IgD-negative memory B cell (primary cell): ENCODE measurements at regions not wholly inside any gene's neighbourhood (a gene's known extent, or its start where the extent isn't known, plus 50 kb on each side); places are given as distances from the start of the nearest gene placed in this dataset.
"Not testable (repeated sequence)": the region's sequence is repeated elsewhere in the genome, so short reads cannot be mapped to it uniquely, and the experiment has no call there.

Source experiments
- H3K27ac Mint-ChIP-seq, 3 donors: one replicate each; pipeline ENCODE4 v1.8.0; 2020 to 2022; ENCODE audit warnings: mild to moderate bottlenecking in 3 of 3, mixed read lengths in 3 of 3, moderate library complexity in 1 of 3
- H3K27me3 Mint-ChIP-seq: one replicate; pipeline ENCODE4 v1.8.0; 2021; ENCODE audit warnings: mixed read lengths
- H3K36me3 Mint-ChIP-seq: one replicate; pipeline ENCODE4 v1.8.0; 2020; ENCODE audit warnings: mild to moderate bottlenecking, mixed read lengths
- H3K4me1 Mint-ChIP-seq, 3 donors: one replicate each; pipeline ENCODE4 v1.8.0; 2020 to 2022; ENCODE audit warnings: mixed read lengths in 3 of 3, mild to moderate bottlenecking in 1 of 3
- H3K4me3 Mint-ChIP-seq, 4 donors: one replicate each; pipeline ENCODE4 v1.8.0; 2020 to 2022; ENCODE audit warnings: mild to moderate bottlenecking in 4 of 4, mixed read lengths in 4 of 4, moderate library complexity in 3 of 4
- H3K9me3 Mint-ChIP-seq, 3 donors: one replicate each; pipeline ENCODE4 v1.8.0; 2020 to 2021; ENCODE audit warnings: mixed read lengths in 3 of 3, mild to moderate bottlenecking in 1 of 3

- H3K27ac Mint-ChIP-seq, result no peak overlapping the region
- no peaks in the 10 kb centered on the region for H3K27me3 Mint-ChIP-seq
- peaks cover 0 to 8% (median 0%) of the 10 kb centered on the region in 3 donors for H3K9me3 Mint-ChIP-seq
- no peaks in the 10 kb centered on the region for H3K4me1 Mint-ChIP-seq
- H3K36me3 Mint-ChIP-seq, result no peaks in the 10 kb centered on the region
- H3K4me3 Mint-ChIP-seq, result no peak overlapping the region
Observed at GRCh38 chr13:62779161-62779560, 1363.5 kb upstream of the PCDH20 start.

- no peaks in the 10 kb centered on the region for H3K27me3 Mint-ChIP-seq
- no peaks in the 10 kb centered on the region for H3K36me3 Mint-ChIP-seq
- H3K9me3 Mint-ChIP-seq, result peaks cover 0 to 8% (median 4%) of the 10 kb centered on the region in 3 donors
- H3K4me1 Mint-ChIP-seq, result no peaks in the 10 kb centered on the region
- H3K27ac Mint-ChIP-seq, result no peak overlapping the region
- no peak overlapping the region for H3K4me3 Mint-ChIP-seq
Observed at GRCh38 chr13:62767473-62767872, 1351.8 kb upstream of the PCDH20 start.

GRCh38 chr13:62760724-62761123, 1345.1 kb upstream of the PCDH20 start:
- no peak overlapping the region for H3K4me3 Mint-ChIP-seq
- H3K27ac Mint-ChIP-seq, result no peak overlapping the region
- no peaks in the 10 kb centered on the region for H3K4me1 Mint-ChIP-seq
- no peaks in the 10 kb centered on the region for H3K27me3 Mint-ChIP-seq
- H3K9me3 Mint-ChIP-seq, result peaks cover 3 to 11% (median 7%) of the 10 kb centered on the region in 3 donors
- H3K36me3 Mint-ChIP-seq, result no peaks in the 10 kb centered on the region

- Mint-ChIP-seq H3K4me1 (no peaks in the 10 kb centered on the region), H3K9me3 (peaks cover 2 to 4% (median 2%) of the 10 kb centered on the region in 3 donors), H3K4me3 (no peak overlapping the region), H3K27ac (no peak overlapping the region), H3K36me3 (no peaks in the 10 kb centered on the region), H3K27me3 (no peaks in the 10 kb centered on the region)
Observed at GRCh38 chr13:62747629-62748028, 1332.0 kb upstream of the PCDH20 start.

- H3K27ac Mint-ChIP-seq, result no peak overlapping the region
- H3K4me3 Mint-ChIP-seq, result no peak overlapping the region
- peaks cover 2 to 4% (median 2%) of the 10 kb centered on the region in 3 donors for H3K9me3 Mint-ChIP-seq
- H3K4me1 Mint-ChIP-seq, result no peaks in the 10 kb centered on the region
- H3K36me3 Mint-ChIP-seq, result no peaks in the 10 kb centered on the region
- H3K27me3 Mint-ChIP-seq, result no peaks in the 10 kb centered on the region
Observed at GRCh38 chr13:62747152-62747551, 1331.5 kb upstream of the PCDH20 start.

GRCh38 chr13:62729746-62730145, 1314.1 kb upstream of the PCDH20 start:
- not testable (repeated sequence) for H3K4me1 Mint-ChIP-seq, H3K27me3 Mint-ChIP-seq, H3K36me3 Mint-ChIP-seq, H3K27ac Mint-ChIP-seq, H3K4me3 Mint-ChIP-seq
- peaks cover 4 to 11% (median 7%) of the 10 kb centered on the region in 3 donors for H3K9me3 Mint-ChIP-seq

GRCh38 chr13:62721893-62722292, 1306.2 kb upstream of the PCDH20 start:
- Mint-ChIP-seq H3K27ac (no peak overlapping the region), H3K36me3 (no peaks in the 10 kb centered on the region)

GRCh38 chr13:62711948-62712347, 1296.3 kb upstream of the PCDH20 start:
- H3K4me3 Mint-ChIP-seq, H3K27ac Mint-ChIP-seq, H3K9me3 Mint-ChIP-seq, H3K36me3 Mint-ChIP-seq, H3K27me3 Mint-ChIP-seq, H3K4me1 Mint-ChIP-seq: not testable (repeated sequence)

More at GRCh38 chr13:62721893-62722292, 1306.2 kb upstream of the PCDH20 start:
- Mint-ChIP-seq H3K9me3 (peaks cover 0 to 10% (median 1%) of the 10 kb centered on the region in 3 donors), H3K27me3 (no peaks in the 10 kb centered on the region), H3K4me1 (no peaks in the 10 kb centered on the region), H3K4me3 (no peak overlapping the region)

GRCh38 chr13:62710787-62711186, 1295.1 kb upstream of the PCDH20 start:
- no peak overlapping the region for H3K4me3 Mint-ChIP-seq
- no peak overlapping the region for H3K27ac Mint-ChIP-seq
- no peaks in the 10 kb centered on the region for H3K27me3 Mint-ChIP-seq

GRCh38 chr13:62706048-62706447, 1290.4 kb upstream of the PCDH20 start:
- H3K4me1 Mint-ChIP-seq, result no peaks in the 10 kb centered on the region
- no peaks in the 10 kb centered on the region for H3K36me3 Mint-ChIP-seq
- H3K4me3 Mint-ChIP-seq, result no peak overlapping the region
- H3K27me3 Mint-ChIP-seq, result no peaks in the 10 kb centered on the region
- no peak overlapping the region for H3K27ac Mint-ChIP-seq
- H3K9me3 Mint-ChIP-seq, result peaks cover 0 to 11% (median 0%) of the 10 kb centered on the region in 3 donors

More at GRCh38 chr13:62710787-62711186, 1295.1 kb upstream of the PCDH20 start:
- no peaks in the 10 kb centered on the region for H3K4me1 Mint-ChIP-seq
- H3K36me3 Mint-ChIP-seq, result no peaks in the 10 kb centered on the region
- peaks cover 2 to 10% (median 5%) of the 10 kb centered on the region in 3 donors for H3K9me3 Mint-ChIP-seq

GRCh38 chr13:62704875-62705274, 1289.2 kb upstream of the PCDH20 start:
- H3K27ac Mint-ChIP-seq, result no peak overlapping the region
- no peaks in the 10 kb centered on the region for H3K4me1 Mint-ChIP-seq
- H3K4me3 Mint-ChIP-seq, result no peak overlapping the region
- H3K27me3 Mint-ChIP-seq, result no peaks in the 10 kb centered on the region
- H3K36me3 Mint-ChIP-seq, result no peaks in the 10 kb centered on the region
- peaks cover 0 to 11% (median 0%) of the 10 kb centered on the region in 3 donors for H3K9me3 Mint-ChIP-seq

GRCh38 chr13:62702502-62702901, 1286.9 kb upstream of the PCDH20 start:
- no peaks in the 10 kb centered on the region for H3K4me1 Mint-ChIP-seq
- peaks cover 0 to 6% (median 0%) of the 10 kb centered on the region in 3 donors for H3K9me3 Mint-ChIP-seq
- H3K27me3 Mint-ChIP-seq, result no peaks in the 10 kb centered on the region
- H3K36me3 Mint-ChIP-seq, result no peaks in the 10 kb centered on the region
- no peak overlapping the region for H3K27ac Mint-ChIP-seq
- no peak overlapping the region for H3K4me3 Mint-ChIP-seq

- Mint-ChIP-seq H3K36me3 (no peaks in the 10 kb centered on the region), H3K27me3 (no peaks in the 10 kb centered on the region), H3K27ac (no peak overlapping the region), H3K4me1 (no peaks in the 10 kb centered on the region), H3K4me3 (no peak overlapping the region), H3K9me3 (peaks cover 0 to 6% (median 2%) of the 10 kb centered on the region in 3 donors)
Observed at GRCh38 chr13:62697701-62698100, 1282.1 kb upstream of the PCDH20 start.

GRCh38 chr13:62696490-62696889, 1280.8 kb upstream of the PCDH20 start:
- H3K27ac Mint-ChIP-seq, result no peak overlapping the region
- peaks cover 0 to 6% (median 2%) of the 10 kb centered on the region in 3 donors for H3K9me3 Mint-ChIP-seq
- no peaks in the 10 kb centered on the region for H3K27me3 Mint-ChIP-seq
- no peak overlapping the region for H3K4me3 Mint-ChIP-seq
- no peaks in the 10 kb centered on the region for H3K36me3 Mint-ChIP-seq
- H3K4me1 Mint-ChIP-seq, result no peaks in the 10 kb centered on the region

GRCh38 chr13:62687732-62688131, 1272.1 kb upstream of the PCDH20 start:
- Mint-ChIP-seq H3K9me3 (peaks cover 0 to 3% (median 0%) of the 10 kb centered on the region in 3 donors), H3K4me3 (no peak overlapping the region), H3K27me3 (no peaks in the 10 kb centered on the region), H3K27ac (no peak overlapping the region), H3K4me1 (no peaks in the 10 kb centered on the region), H3K36me3 (no peaks in the 10 kb centered on the region)

GRCh38 chr13:62684359-62684758, 1268.7 kb upstream of the PCDH20 start:
- H3K4me3 Mint-ChIP-seq, result no peak overlapping the region
- no peak overlapping the region for H3K27ac Mint-ChIP-seq
- no peaks in the 10 kb centered on the region for H3K27me3 Mint-ChIP-seq
- peaks cover 0 to 3% (median 0%) of the 10 kb centered on the region in 3 donors for H3K9me3 Mint-ChIP-seq
- no peaks in the 10 kb centered on the region for H3K36me3 Mint-ChIP-seq
- no peaks in the 10 kb centered on the region for H3K4me1 Mint-ChIP-seq

- H3K27me3 Mint-ChIP-seq, result no peaks in the 10 kb centered on the region
- H3K27ac Mint-ChIP-seq, result no peak overlapping the region
- H3K36me3 Mint-ChIP-seq, result no peaks in the 10 kb centered on the region
- H3K9me3 Mint-ChIP-seq, result peaks cover 0 to 5% (median 0%) of the 10 kb centered on the region in 3 donors
- no peak overlapping the region for H3K4me3 Mint-ChIP-seq
- no peaks in the 10 kb centered on the region for H3K4me1 Mint-ChIP-seq
Observed at GRCh38 chr13:62682788-62683187, 1267.1 kb upstream of the PCDH20 start.
